KMS-11 (cell line): ENCODE measurements at regions not wholly inside any gene's neighbourhood (a gene's known extent, or its start where the extent isn't known, plus 50 kb on each side); places are given as distances from the start of the nearest gene placed in this dataset.

ENCODE experiments used
- H2AFZ ChIP-seq: fragments of 200-600 bp; sonication (generic); 2 replicates; pipeline ENCODE4 v1.6.1; 2016; ENCODE audit warnings: antibody characterized with exemption, mixed run types, low read depth
- H3K27ac ChIP-seq: fragments of 200-600 bp; sonication (generic); 2 replicates; pipeline ENCODE4 v1.6.1; 2016; ENCODE audit warnings: mild to moderate bottlenecking, mixed run types
- H3K27me3 ChIP-seq: fragments of 200-600 bp; sonication (generic); 2 replicates; pipeline ENCODE4 v1.6.1; 2017; ENCODE audit warnings: mild to moderate bottlenecking, low read depth, mixed run types, moderate library complexity; ENCODE audit not compliant: insufficient read depth
- H3K36me3 ChIP-seq: fragments of 200-600 bp; sonication (generic); 2 replicates; pipeline ENCODE4 v1.6.1; 2017; ENCODE audit warnings: mild to moderate bottlenecking, mixed run types; ENCODE audit not compliant: insufficient read depth
- H3K4me1 ChIP-seq: fragments of 200-600 bp; sonication (generic); 2 replicates; pipeline ENCODE4 v1.6.1; 2016; ENCODE audit warnings: mild to moderate bottlenecking, low read depth, mixed run types; ENCODE audit not compliant: poor library complexity, severe bottlenecking
- H3K4me2 ChIP-seq: fragments of 200-600 bp; sonication (generic); 2 replicates; pipeline ENCODE4 v1.7.0; 2016; ENCODE audit warnings: mild to moderate bottlenecking, mixed run types
- H3K4me3 ChIP-seq: fragments of 200-600 bp; sonication (generic); IDR thresholded peaks from 2 replicates; pipeline ENCODE4 v1.6.1; 2017; ENCODE audit warnings: low read depth, low read length, mixed read lengths; ENCODE audit not compliant: insufficient read depth
- H3K79me2 ChIP-seq: fragments of 200-600 bp; sonication (generic); 2 replicates; pipeline ENCODE4 v1.6.1; 2016; ENCODE audit warnings: low read depth, mixed run types; ENCODE audit not compliant: insufficient read depth
- H3K9ac ChIP-seq: fragments of 200-600 bp; sonication (generic); 2 replicates; pipeline ENCODE4 v1.6.1; 2016; ENCODE audit warnings: mild to moderate bottlenecking, mixed run types
- H4K20me1 ChIP-seq: fragments of 200-600 bp; sonication (generic); 2 replicates; pipeline ENCODE4 v1.6.1; 2016; ENCODE audit warnings: mild to moderate bottlenecking, mixed run types; ENCODE audit not compliant: insufficient read depth
- CTCF ChIP-seq: fragments of 200-600 bp; sonication (generic); conservative IDR thresholded peaks from 2 replicates; pipeline ENCODE4 v1.6.1; 2017; ENCODE audit warnings: low read depth, mild to moderate bottlenecking, antibody characterized with exemption, low read length, moderate library complexity, mixed read lengths

GRCh38 chr2:145835665-145836064 is 1315.7 kb upstream of the ZEB2 start:
- Histone ChIP-seq H3K27me3 (no peaks in the 10 kb centered on the region), H3K9ac (no peak overlapping the region), H3K4me3 (no peak overlapping the region), H3K4me1 (no peaks in the 10 kb centered on the region), H3K36me3 (no peaks in the 10 kb centered on the region), H3K27ac (no peak overlapping the region), H3K4me2 (no peak overlapping the region), H4K20me1 (no peaks in the 10 kb centered on the region), H2AFZ (no peak overlapping the region), H3K79me2 (no peaks in the 10 kb centered on the region)
- no peak for TF ChIP-seq CTCF

GRCh38 chr2:145832681-145833080 is 1312.8 kb upstream of the ZEB2 start:
- H3K79me2 ChIP-seq: no peaks in the 10 kb centered on the region
- H3K9ac ChIP-seq: no peak overlapping the region
- H3K27me3 ChIP-seq: no peaks in the 10 kb centered on the region
- no peaks in the 10 kb centered on the region for H3K36me3 ChIP-seq
- no peak overlapping the region for H3K27ac ChIP-seq
- TF ChIP-seq CTCF: no peak
- no peaks in the 10 kb centered on the region for H4K20me1 ChIP-seq
- H3K4me2 ChIP-seq: no peak overlapping the region
- H2AFZ ChIP-seq: no peak overlapping the region
- no peak overlapping the region for H3K4me3 ChIP-seq
- no peaks in the 10 kb centered on the region for H3K4me1 ChIP-seq

- no peak for TF ChIP-seq CTCF
- no peaks in the 10 kb centered on the region for H4K20me1 ChIP-seq
- H3K36me3 ChIP-seq: no peaks in the 10 kb centered on the region
- no peaks in the 10 kb centered on the region for H3K79me2 ChIP-seq
- H3K27me3 ChIP-seq: no peaks in the 10 kb centered on the region
- no peak overlapping the region for H3K27ac ChIP-seq
- H3K4me3 ChIP-seq: no peak overlapping the region
- H3K4me1 ChIP-seq: no peaks in the 10 kb centered on the region
- no peak overlapping the region for H2AFZ ChIP-seq
- H3K9ac ChIP-seq: no peak overlapping the region
- H3K4me2 ChIP-seq: no peak overlapping the region
These were observed 1310.0 kb upstream of the ZEB2 start for GRCh38 chr2:145829931-145830330.

- Histone ChIP-seq H4K20me1 (no peaks in the 10 kb centered on the region), H3K4me2 (no peak overlapping the region), H3K36me3 (no peaks in the 10 kb centered on the region), H3K4me3 (no peak overlapping the region), H2AFZ (no peak overlapping the region), H3K9ac (no peak overlapping the region), H3K27me3 (no peaks in the 10 kb centered on the region), H3K27ac (no peak overlapping the region), H3K4me1 (no peaks in the 10 kb centered on the region), H3K79me2 (no peaks in the 10 kb centered on the region)
- no peak for TF ChIP-seq CTCF
These were observed 1307.3 kb upstream of the ZEB2 start for GRCh38 chr2:145827235-145827634.

GRCh38 chr2:145824384-145824783 is 1304.5 kb upstream of the ZEB2 start:
- Histone ChIP-seq H3K27ac (no peak overlapping the region), H4K20me1 (no peaks in the 10 kb centered on the region), H3K36me3 (no peaks in the 10 kb centered on the region), H3K4me2 (no peak overlapping the region), H3K79me2 (no peaks in the 10 kb centered on the region), H3K9ac (no peak overlapping the region), H3K27me3 (no peaks in the 10 kb centered on the region), H3K4me3 (no peak overlapping the region), H3K4me1 (no peaks in the 10 kb centered on the region), H2AFZ (no peak overlapping the region)
- TF ChIP-seq CTCF: no peak
